PC-3 (cell line): ENCODE measurements at regions not wholly inside any gene's neighbourhood (a gene's known extent, or its start where the extent isn't known, plus 50 kb on each side); places are given as distances from the start of the nearest gene placed in this dataset.
"Not testable (repeated sequence)": the region's sequence is repeated elsewhere in the genome, so short reads cannot be mapped to it uniquely, and the experiment has no call there.

Source experiments
- ATAC-seq: fragments of 200-7000 bp; cut with Tn5 transposase; 2 replicates; pipeline ENCODE4 v1.9.1; 2020; ENCODE audit warnings: mild to moderate bottlenecking, moderate library complexity
- BruUV-seq: library from RNA; stranded (reverse); fragments of 400-500 nt; replicated peaks from 2 replicates; lab custom pipeline; 2021; lab: Mats Ljungman, UMichigan
- CTCF ChIA-PET: fragments of 300-600 bp; sonication (Branson Sonifier 250); formaldehyde crosslinking; loops from one replicate; lab custom pipeline; 2022; ENCODE audit warnings: antibody characterized with exemption; lab: Charles Lee
- POLR2A ChIA-PET: fragments of 300-600 bp; sonication (Branson Sonifier 250); formaldehyde crosslinking; loops from one replicate; lab custom pipeline; 2022; ENCODE audit warnings: antibody characterized with exemption; ENCODE audit not compliant: unreplicated experiment; lab: Charles Lee
- DNase-seq: peaks from one replicate; pipeline ENCODE4 v3.0.0-alpha.2; 2015
- H2AFZ ChIP-seq: fragments of 300-600 bp; sonication (generic); 2 replicates; pipeline ENCODE4 v1.6.0; 2016; ENCODE audit warnings: antibody characterized with exemption, low read length
- H3F3A ChIP-seq: fragments of 300-600 bp; sonication (generic); one replicate; pipeline ENCODE4 v1.6.0; 2017; ENCODE audit warnings: antibody characterized with exemption, low read length, control low read depth, mild to moderate bottlenecking; ENCODE audit not compliant: unreplicated experiment
- H3K27ac ChIP-seq: fragments of 300-600 bp; sonication (generic); 2 replicates; pipeline ENCODE4 v1.5.1; 2016; ENCODE audit warnings: mild to moderate bottlenecking, low read length
- H3K27me3 ChIP-seq: fragments of 300-600 bp; sonication (generic); 2 replicates; pipeline ENCODE4 v1.6.1; 2016; ENCODE audit warnings: low read length, mixed read lengths
- H3K36me3 ChIP-seq: fragments of 300-600 bp; sonication (generic); 2 replicates; pipeline ENCODE4 v1.6.1; 2016; ENCODE audit warnings: low read depth, mixed run types, low read length, mixed read lengths
- H3K4me1 ChIP-seq: fragments of 300-600 bp; sonication (generic); 2 replicates; pipeline ENCODE4 v1.5.1; 2016; ENCODE audit warnings: low read length; ENCODE audit not compliant: insufficient read depth
- H3K4me2 ChIP-seq: fragments of 300-600 bp; sonication (generic); 2 replicates; pipeline ENCODE4 v1.6.0; 2016; ENCODE audit warnings: low read length
- H3K4me3 ChIP-seq: fragments of 300-600 bp; sonication (generic); 2 replicates; pipeline ENCODE4 v1.5.1; 2016; ENCODE audit warnings: mild to moderate bottlenecking, low read length, mixed read lengths
- H3K79me2 ChIP-seq: fragments of 300-600 bp; sonication (generic); 2 replicates; pipeline ENCODE4 v1.6.1; 2017; ENCODE audit warnings: low read length, mixed read lengths
- H3K9ac ChIP-seq: fragments of 300-600 bp; sonication (generic); 2 replicates; pipeline ENCODE4 v1.6.0; 2016; ENCODE audit warnings: mild to moderate bottlenecking, low read length
- H3K9me2 ChIP-seq: fragments of 300-600 bp; sonication (generic); replicated peaks from 2 replicates; pipeline ENCODE4 v1.6.1; 2016; ENCODE audit warnings: mixed run types, low read length, mixed read lengths
- H3K9me3 ChIP-seq: fragments of 300-600 bp; sonication (generic); 2 replicates; pipeline ENCODE4 v1.6.1; 2016; ENCODE audit warnings: low read length, mixed read lengths
- H4K20me1 ChIP-seq: fragments of 300-600 bp; sonication (generic); 2 replicates; pipeline ENCODE4 v1.6.1; 2016; ENCODE audit warnings: low read length, mixed read lengths
- EZH2 ChIP-seq: fragments of 300-600 bp; sonication (generic); IDR thresholded peaks from one replicate; pipeline ENCODE4 v1.6.1; 2017; ENCODE audit warnings: antibody characterized with exemption, mild to moderate bottlenecking, low read length; ENCODE audit not compliant: unreplicated experiment
- EZH2phosphoT487 ChIP-seq: fragments of 300-600 bp; sonication (generic); IDR thresholded peaks from 2 replicates; pipeline ENCODE4 v1.6.1; 2018; ENCODE audit warnings: mild to moderate bottlenecking, antibody characterized with exemption, low read length, borderline replicate concordance
- intact Hi-C: fragments of 100-400 bp; cut with micrococcal nuclease; formaldehyde crosslinking; loops from 2 replicates; pipeline ENCODE4 v1.9.0; 2023
- TF ChIP-seq, protein P1 (sequence below): fragments of 300-600 bp; sonication (generic); conservative IDR thresholded peaks from 2 replicates; pipeline ENCODE4 v1.5.1; 2017; ENCODE audit warnings: antibody characterized with exemption, low read depth, mild to moderate bottlenecking, low read length

DNA sequence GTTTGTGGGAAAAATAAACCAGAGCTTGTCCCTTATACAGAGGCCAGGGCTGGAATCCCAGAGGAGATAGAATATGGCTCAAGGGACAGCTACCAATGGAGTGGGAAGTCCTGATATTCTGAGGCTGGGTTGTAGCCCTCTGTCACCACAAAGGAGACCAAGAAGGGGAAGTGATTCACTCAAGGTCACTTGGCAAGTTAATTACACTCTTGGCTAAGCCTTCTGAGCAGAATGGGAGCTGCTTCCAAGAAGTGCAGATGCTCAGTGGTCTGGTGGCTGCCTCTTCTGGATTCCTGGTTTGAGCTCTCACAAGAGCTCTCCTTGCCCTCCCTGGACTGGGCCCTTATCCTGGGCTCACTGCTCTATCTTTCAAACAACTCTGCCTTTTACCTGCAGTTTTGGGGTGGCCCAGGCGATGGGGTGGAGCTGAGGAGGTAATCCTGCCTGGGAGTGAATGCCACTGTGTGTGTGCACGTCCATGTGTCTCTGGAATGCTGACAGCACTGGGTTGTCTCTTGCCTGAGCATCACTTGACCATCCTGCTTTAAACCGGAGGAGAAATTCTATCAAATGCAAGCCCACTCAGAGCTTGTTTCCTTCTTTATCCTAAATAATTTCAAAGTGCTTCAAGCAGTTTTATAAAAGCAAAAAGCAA, 168.2 kb downstream of the KCNS3 start:
- POLR2A ChIA-PET = no interaction called here

DNA sequence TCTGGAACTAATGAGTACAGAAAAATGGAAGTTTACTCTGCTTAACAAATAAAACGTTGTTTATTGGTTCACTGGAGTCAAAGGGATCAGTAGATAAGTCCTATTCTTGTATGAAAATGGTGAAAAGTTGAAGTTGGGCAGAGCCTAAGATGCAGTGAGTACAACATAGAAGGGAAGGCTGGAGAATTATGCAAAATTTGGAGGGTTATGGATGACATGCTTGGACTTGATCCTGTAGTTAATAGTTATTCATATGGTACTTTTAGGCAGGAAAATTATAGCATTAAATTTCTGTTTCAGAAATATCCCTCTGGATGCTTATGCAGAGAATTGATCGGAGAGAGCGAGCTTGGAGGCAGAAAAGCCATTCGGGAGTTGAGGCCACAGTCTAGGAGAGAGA, 167.6 kb downstream of the KCNS3 start:
- Histone ChIP-seq H3K4me2 (no peak overlapping the region), H4K20me1 (no peaks in the 10 kb centered on the region), H3K36me3 (no peaks in the 10 kb centered on the region), H2AFZ (no peak overlapping the region), H3K4me1 (peaks cover 31% of the 10 kb centered on the region), H3K27ac (no peak overlapping the region), H3K27me3 (no peaks in the 10 kb centered on the region), H3K4me3 (no peak overlapping the region), H3F3A (peaks cover 4% of the 10 kb centered on the region), H3K9me2 (no peaks in the 10 kb centered on the region), H3K79me2 (no peaks in the 10 kb centered on the region), H3K9ac (no peak overlapping the region), H3K9me3 (no peaks in the 10 kb centered on the region)
- no TSS peak for BruUV-seq
- ATAC-seq (no peak), DNase-seq (no peak)
- intact Hi-C loops = no loop called here
- TF ChIP-seq EZH2phosphoT487 (no peak), EZH2 (no peak)
- TF ChIP-seq, protein P1, sequence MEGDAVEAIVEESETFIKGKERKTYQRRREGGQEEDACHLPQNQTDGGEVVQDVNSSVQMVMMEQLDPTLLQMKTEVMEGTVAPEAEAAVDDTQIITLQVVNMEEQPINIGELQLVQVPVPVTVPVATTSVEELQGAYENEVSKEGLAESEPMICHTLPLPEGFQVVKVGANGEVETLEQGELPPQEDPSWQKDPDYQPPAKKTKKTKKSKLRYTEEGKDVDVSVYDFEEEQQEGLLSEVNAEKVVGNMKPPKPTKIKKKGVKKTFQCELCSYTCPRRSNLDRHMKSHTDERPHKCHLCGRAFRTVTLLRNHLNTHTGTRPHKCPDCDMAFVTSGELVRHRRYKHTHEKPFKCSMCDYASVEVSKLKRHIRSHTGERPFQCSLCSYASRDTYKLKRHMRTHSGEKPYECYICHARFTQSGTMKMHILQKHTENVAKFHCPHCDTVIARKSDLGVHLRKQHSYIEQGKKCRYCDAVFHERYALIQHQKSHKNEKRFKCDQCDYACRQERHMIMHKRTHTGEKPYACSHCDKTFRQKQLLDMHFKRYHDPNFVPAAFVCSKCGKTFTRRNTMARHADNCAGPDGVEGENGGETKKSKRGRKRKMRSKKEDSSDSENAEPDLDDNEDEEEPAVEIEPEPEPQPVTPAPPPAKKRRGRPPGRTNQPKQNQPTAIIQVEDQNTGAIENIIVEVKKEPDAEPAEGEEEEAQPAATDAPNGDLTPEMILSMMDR = no peak
- CTCF ChIA-PET = no interaction called here
- POLR2A ChIA-PET = no interaction called here

More for the DNA sequence above, 168.2 kb downstream of the KCNS3 start:
- no TSS peak for BruUV-seq
- H3K4me1 ChIP-seq = peaks cover 31% of the 10 kb centered on the region
- H3K4me3 ChIP-seq = no peak overlapping the region
- no peaks in the 10 kb centered on the region for H3K9me2 ChIP-seq
- ATAC-seq = no peak
- H3K9ac ChIP-seq = no peak overlapping the region
- H3K27ac ChIP-seq = 0 out of 2 replicates have a peak overlapping the region, but pooled peaks have one; percentile 8
- CTCF ChIA-PET = no interaction called here
- H3K36me3 ChIP-seq = no peaks in the 10 kb centered on the region
- DNase-seq = peak; percentile 70
- TF ChIP-seq, protein P1 = no peak
- TF ChIP-seq EZH2 (no peak), EZH2phosphoT487 (no peak)
- H3F3A ChIP-seq = peaks cover 4% of the 10 kb centered on the region
- H3K9me3 ChIP-seq = no peaks in the 10 kb centered on the region
- intact Hi-C loops = no loop called here
- H4K20me1 ChIP-seq = no peaks in the 10 kb centered on the region
- H3K27me3 ChIP-seq = no peaks in the 10 kb centered on the region
- H2AFZ ChIP-seq = no peak overlapping the region
- no peaks in the 10 kb centered on the region for H3K79me2 ChIP-seq
- H3K4me2 ChIP-seq = peak overlapping the region; percentile 76

DNA sequence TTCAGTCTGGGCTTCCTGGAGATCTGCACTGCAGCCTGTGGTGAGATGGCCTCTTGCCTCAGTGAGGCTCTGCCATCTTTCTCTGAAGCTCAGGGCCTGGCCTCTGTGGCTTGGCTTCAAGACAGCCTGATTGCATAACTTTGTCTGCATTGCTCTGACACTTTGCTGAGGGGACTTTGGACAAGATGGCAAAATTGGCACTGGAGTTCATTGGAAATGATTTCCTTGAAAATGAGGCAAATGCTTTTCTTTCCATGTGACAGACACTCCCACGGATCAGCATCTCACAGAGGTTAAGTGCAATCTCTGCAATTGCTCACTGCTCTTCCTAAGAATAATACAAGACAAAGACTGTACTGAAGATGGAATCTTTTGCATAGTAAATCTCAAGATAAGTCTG, 166.8 kb downstream of the KCNS3 start:
- H4K20me1 ChIP-seq = no peaks in the 10 kb centered on the region
- no peaks in the 10 kb centered on the region for H3K9me3 ChIP-seq
- H3F3A ChIP-seq = peaks cover 4% of the 10 kb centered on the region
- no peak overlapping the region for H3K27ac ChIP-seq
- BruUV-seq = no TSS peak
- intact Hi-C loops = no loop called here
- no peak for TF ChIP-seq EZH2
- DNase-seq (no peak), ATAC-seq (no peak)
- ChIA-PET POLR2A (no interaction called here), CTCF (no interaction called here)
- no peaks in the 10 kb centered on the region for H3K79me2 ChIP-seq
- H3K9ac ChIP-seq = no peak overlapping the region
- peaks cover 31% of the 10 kb centered on the region for H3K4me1 ChIP-seq
- H3K9me2 ChIP-seq = no peaks in the 10 kb centered on the region
- H3K4me2 ChIP-seq = no peak overlapping the region
- no peaks in the 10 kb centered on the region for H3K27me3 ChIP-seq
- H3K4me3 ChIP-seq = no peak overlapping the region
- no peak overlapping the region for H2AFZ ChIP-seq
- H3K36me3 ChIP-seq = no peaks in the 10 kb centered on the region

DNA sequence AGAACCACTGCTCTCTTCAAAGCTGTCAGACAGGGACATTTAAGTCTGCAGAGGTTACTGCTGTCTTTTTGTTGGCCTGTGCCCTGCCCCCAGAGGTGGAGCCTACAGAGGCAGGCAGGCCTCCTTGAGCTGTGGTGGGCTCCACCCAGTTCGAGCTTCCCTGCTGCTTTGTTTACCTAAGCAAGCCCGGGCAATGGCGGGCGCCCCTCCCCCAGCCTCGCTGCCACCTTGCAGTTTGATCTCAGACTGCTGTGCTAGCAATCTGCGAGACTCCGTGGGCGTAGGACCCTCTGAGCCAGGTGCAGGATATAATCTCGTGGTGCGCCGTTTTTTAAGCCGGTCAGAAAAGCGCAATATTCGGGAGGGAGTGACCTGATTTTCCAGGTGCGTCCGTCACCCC, 138.9 kb downstream of the KCNS3 start:
- POLR2A ChIA-PET, BruUV-seq, intact Hi-C loops: not testable (repeated sequence)

More for the DNA sequence above, 138.9 kb downstream of the KCNS3 start:
- H2AFZ ChIP-seq, H3K4me2 ChIP-seq, ATAC-seq, H3K4me1 ChIP-seq, H3K36me3 ChIP-seq, H3K9ac ChIP-seq, H3F3A ChIP-seq, H3K4me3 ChIP-seq, DNase-seq, H3K27me3 ChIP-seq, H3K9me2 ChIP-seq, H3K27ac ChIP-seq, CTCF ChIA-PET, H3K79me2 ChIP-seq, H4K20me1 ChIP-seq: not testable (repeated sequence)
- peaks cover 13% of the 10 kb centered on the region; the same call in 1 of the 2 replicates for H3K9me3 ChIP-seq
